ENCODE measurements at regions not wholly inside any gene's neighbourhood (a gene's known extent, or its start where the extent isn't known, plus 50 kb on each side); places are given as distances from the start of the nearest gene placed in this dataset.

GRCh38 chr14:86662334-86662733 lies 1132.4 kb downstream of the FLRT2 start:
- TF ChIP-seq REST (IDR thresholded peaks at IDR 0.05; ENCODE audit: insufficient read depth in 1 of 2, low read depth in 2 of 2, low read length in 2 of 2) (no peak), SIN3A (IDR thresholded peaks at IDR 0.05; ENCODE audit: borderline replicate concordance, insufficient read depth, low read length) (no peak), POLR2AphosphoS5 (IDR thresholded peaks at IDR 0.05; ENCODE audit: low read depth, low read length) (no peak)

Data from PFSK-1 (cell line).